Right renal pelvis (tissue), 4 donors: ENCODE measurements at regions not wholly inside any gene's neighbourhood (a gene's known extent, or its start where the extent isn't known, plus 50 kb on each side); places are given as distances from the start of the nearest gene placed in this dataset.

Experiments used
- DNase-seq, 4 donors: peaks; one replicate each; pipeline ENCODE4 v3.0.0-alpha.2; 2013; ENCODE audit warnings: low read depth in 4 of 4, low spot score in 3 of 4, missing footprints in 1 of 4

GRCh38 chr19:31592456-31592855 lies 243.2 kb upstream of the TSHZ3 start:
- DNase-seq, result no peak

- DNase-seq, result no peak
Observed at GRCh38 chr19:31594701-31595100, 245.5 kb upstream of the TSHZ3 start.

GRCh38 chr19:31595521-31595920 lies 246.3 kb upstream of the TSHZ3 start:
- DNase-seq, result no peak

GRCh38 chr19:31596751-31597150 lies 247.5 kb upstream of the TSHZ3 start:
- no peak for DNase-seq

- DNase-seq, result no peak
Observed at GRCh38 chr19:31597616-31598015, 248.4 kb upstream of the TSHZ3 start.

GRCh38 chr19:31598730-31599238 lies 249.5 kb upstream of the TSHZ3 start:
- DNase-seq, result no peak

- DNase-seq, result no peak
Observed at GRCh38 chr19:31600731-31601295, 251.6 kb upstream of the TSHZ3 start.

GRCh38 chr19:31601855-31602254 lies 252.6 kb upstream of the TSHZ3 start:
- DNase-seq, result no peak

GRCh38 chr19:31602548-31602947 lies 253.3 kb upstream of the TSHZ3 start:
- DNase-seq, result no peak

GRCh38 chr19:31604493-31605040 lies 255.3 kb upstream of the TSHZ3 start:
- no peak for DNase-seq

- no peak for DNase-seq
Observed at GRCh38 chr19:31610018-31610417, 260.8 kb upstream of the TSHZ3 start.

GRCh38 chr19:31611046-31611877 lies 262.0 kb upstream of the TSHZ3 start:
- DNase-seq, result no peak

- DNase-seq, result no peak
Observed at GRCh38 chr19:31612873-31613272, 263.6 kb upstream of the TSHZ3 start.

GRCh38 chr19:31613683-31614219 lies 264.5 kb upstream of the TSHZ3 start:
- no peak for DNase-seq

GRCh38 chr19:31616031-31616430 lies 266.8 kb upstream of the TSHZ3 start:
- no peak for DNase-seq

GRCh38 chr19:31617010-31617585 lies 267.9 kb upstream of the TSHZ3 start:
- DNase-seq, result no peak

- DNase-seq, result no peak
Observed at GRCh38 chr19:31625056-31625455, 275.8 kb upstream of the TSHZ3 start.

- DNase-seq, result no peak
Observed at GRCh38 chr19:31625575-31625974, 276.3 kb upstream of the TSHZ3 start.

- no peak for DNase-seq
Observed at GRCh38 chr19:31626941-31627340, 277.7 kb upstream of the TSHZ3 start.

GRCh38 chr19:31627620-31628365 lies 278.6 kb upstream of the TSHZ3 start:
- DNase-seq, result no peak
